22Rv1 (cell line): ENCODE measurements at regions not wholly inside any gene's neighbourhood (a gene's known extent, or its start where the extent isn't known, plus 50 kb on each side); places are given as distances from the start of the nearest gene placed in this dataset.

Experiments used
- ZFX ChIP-seq: fragments of 450-650 bp; IDR thresholded peaks from 2 replicates; pipeline ENCODE4 v1.6.1; 2017; ENCODE audit warnings: antibody characterized with exemption, borderline replicate concordance
- TF ChIP-seq, protein P1 (sequence below): fragments of 450-650 bp; IDR thresholded peaks from 2 replicates; pipeline ENCODE4 v1.5.1; 2017; ENCODE audit warnings: mild to moderate bottlenecking

GRCh38 chr2:176910828-176911227 lies 301.8 kb upstream of the HNRNPA3 start:
- TF ChIP-seq, protein P1, sequence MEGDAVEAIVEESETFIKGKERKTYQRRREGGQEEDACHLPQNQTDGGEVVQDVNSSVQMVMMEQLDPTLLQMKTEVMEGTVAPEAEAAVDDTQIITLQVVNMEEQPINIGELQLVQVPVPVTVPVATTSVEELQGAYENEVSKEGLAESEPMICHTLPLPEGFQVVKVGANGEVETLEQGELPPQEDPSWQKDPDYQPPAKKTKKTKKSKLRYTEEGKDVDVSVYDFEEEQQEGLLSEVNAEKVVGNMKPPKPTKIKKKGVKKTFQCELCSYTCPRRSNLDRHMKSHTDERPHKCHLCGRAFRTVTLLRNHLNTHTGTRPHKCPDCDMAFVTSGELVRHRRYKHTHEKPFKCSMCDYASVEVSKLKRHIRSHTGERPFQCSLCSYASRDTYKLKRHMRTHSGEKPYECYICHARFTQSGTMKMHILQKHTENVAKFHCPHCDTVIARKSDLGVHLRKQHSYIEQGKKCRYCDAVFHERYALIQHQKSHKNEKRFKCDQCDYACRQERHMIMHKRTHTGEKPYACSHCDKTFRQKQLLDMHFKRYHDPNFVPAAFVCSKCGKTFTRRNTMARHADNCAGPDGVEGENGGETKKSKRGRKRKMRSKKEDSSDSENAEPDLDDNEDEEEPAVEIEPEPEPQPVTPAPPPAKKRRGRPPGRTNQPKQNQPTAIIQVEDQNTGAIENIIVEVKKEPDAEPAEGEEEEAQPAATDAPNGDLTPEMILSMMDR = no peak
- TF ChIP-seq ZFX = no peak
